ENCODE measurements at regions not wholly inside any gene's neighbourhood (a gene's known extent, or its start where the extent isn't known, plus 50 kb on each side); places are given as distances from the start of the nearest gene placed in this dataset.

GRCh38 chr5:162550236-162550635, 482.7 kb downstream of the GABRG2 start:
- no peak for TF ChIP-seq CTCF (IDR thresholded peaks at IDR 0.05; ENCODE audit: insufficient read depth, low read length, poor library complexity, severe bottlenecking)
- TF ChIP-seq EZH2phosphoT487 (conservative IDR thresholded peaks at IDR 0.05; ENCODE audit: low read length): no peak
- no peaks in the 10 kb centered on the region for H3K9me3 ChIP-seq (ENCODE audit: insufficient read depth, low read length)
- no peak overlapping the region for H2AFZ ChIP-seq (ENCODE audit: low read depth, low read length, severe bottlenecking)

DNA sequence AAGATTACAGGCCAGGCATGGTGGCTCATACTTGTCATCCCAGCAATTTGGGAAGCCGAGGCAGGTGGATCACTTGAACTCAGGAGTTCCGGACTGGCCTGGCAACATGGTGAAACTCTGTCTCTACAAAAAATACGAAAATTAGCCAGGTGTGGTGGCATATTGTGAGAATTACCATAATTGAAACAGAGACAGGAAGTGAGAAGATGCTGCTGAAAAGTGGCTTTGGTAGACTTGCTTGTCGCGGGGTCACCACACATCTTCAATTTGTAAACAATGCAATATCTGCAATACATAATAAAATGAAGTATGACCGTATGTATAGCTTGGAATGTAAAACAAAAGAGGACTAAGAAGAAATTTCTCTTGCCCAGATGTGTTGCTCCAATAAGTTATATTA, 490.5 kb downstream of the GABRG2 start:
- no peaks in the 10 kb centered on the region for H3K36me3 ChIP-seq (ENCODE audit: low read length)
- no peaks in the 10 kb centered on the region for H3K9me3 ChIP-seq (ENCODE audit: insufficient read depth, low read length)
- H3K9ac ChIP-seq (ENCODE audit: low read length): no peak overlapping the region
- no peak overlapping the region for H3K4me2 ChIP-seq (ENCODE audit: low read depth, low read length, poor library complexity, severe bottlenecking)
- H4K20me1 ChIP-seq (ENCODE audit: low read depth, low read length): no peaks in the 10 kb centered on the region
- H3K79me2 ChIP-seq (ENCODE audit: insufficient read depth, low read length): no peaks in the 10 kb centered on the region
- H3K27me3 ChIP-seq (ENCODE audit: low read length): no peaks in the 10 kb centered on the region
- H3K27ac ChIP-seq (ENCODE audit: low read depth, low read length): no peak overlapping the region
- H3K9me2 ChIP-seq (replicated peaks; ENCODE audit: insufficient read depth, low read length): no peaks in the 10 kb centered on the region
- TF ChIP-seq CTCF (IDR thresholded peaks at IDR 0.05; ENCODE audit: insufficient read depth, low read length, poor library complexity, severe bottlenecking) (no peak), EZH2phosphoT487 (conservative IDR thresholded peaks at IDR 0.05; ENCODE audit: low read length) (no peak)
- no peaks in the 10 kb centered on the region for H3F3A ChIP-seq (ENCODE audit: insufficient read depth)
- H2AFZ ChIP-seq (ENCODE audit: low read depth, low read length, severe bottlenecking): no peak overlapping the region
- H3K4me3 ChIP-seq (ENCODE audit: insufficient read depth, low read length, poor library complexity, severe bottlenecking): no peak overlapping the region

More at GRCh38 chr5:162550236-162550635, 482.7 kb downstream of the GABRG2 start:
- Histone ChIP-seq H3K79me2 (ENCODE audit: insufficient read depth, low read length) (no peaks in the 10 kb centered on the region), H3K9me2 (replicated peaks; ENCODE audit: insufficient read depth, low read length) (no peaks in the 10 kb centered on the region), H3K27me3 (ENCODE audit: low read length) (no peaks in the 10 kb centered on the region), H4K20me1 (ENCODE audit: low read depth, low read length) (no peaks in the 10 kb centered on the region), H3K4me3 (ENCODE audit: insufficient read depth, low read length, poor library complexity, severe bottlenecking) (no peak overlapping the region), H3K4me2 (ENCODE audit: low read depth, low read length, poor library complexity, severe bottlenecking) (no peak overlapping the region), H3K36me3 (ENCODE audit: low read length) (no peaks in the 10 kb centered on the region), H3K9ac (ENCODE audit: low read length) (no peak overlapping the region), H3K27ac (ENCODE audit: low read depth, low read length) (no peak overlapping the region), H3F3A (ENCODE audit: insufficient read depth) (no peaks in the 10 kb centered on the region)

- Histone ChIP-seq H3K9ac (ENCODE audit: low read length) (no peak overlapping the region), H3K9me2 (replicated peaks; ENCODE audit: insufficient read depth, low read length) (no peaks in the 10 kb centered on the region)
These were observed 500.1 kb downstream of the GABRG2 start for GRCh38 chr5:162567644-162568043.

More at GRCh38 chr5:162567644-162568043, 500.1 kb downstream of the GABRG2 start:
- Histone ChIP-seq H3F3A (ENCODE audit: insufficient read depth) (no peaks in the 10 kb centered on the region), H3K4me3 (ENCODE audit: insufficient read depth, low read length, poor library complexity, severe bottlenecking) (no peak overlapping the region), H4K20me1 (ENCODE audit: low read depth, low read length) (no peaks in the 10 kb centered on the region), H2AFZ (ENCODE audit: low read depth, low read length, severe bottlenecking) (no peak overlapping the region), H3K9me3 (ENCODE audit: insufficient read depth, low read length) (no peaks in the 10 kb centered on the region), H3K36me3 (ENCODE audit: low read length) (no peaks in the 10 kb centered on the region), H3K4me2 (ENCODE audit: low read depth, low read length, poor library complexity, severe bottlenecking) (no peak overlapping the region), H3K27ac (ENCODE audit: low read depth, low read length) (no peak overlapping the region), H3K79me2 (ENCODE audit: insufficient read depth, low read length) (no peaks in the 10 kb centered on the region), H3K27me3 (ENCODE audit: low read length) (no peaks in the 10 kb centered on the region)
- TF ChIP-seq EZH2phosphoT487 (conservative IDR thresholded peaks at IDR 0.05; ENCODE audit: low read length) (no peak), CTCF (IDR thresholded peaks at IDR 0.05; ENCODE audit: insufficient read depth, low read length, poor library complexity, severe bottlenecking) (no peak)

Data from SU-DHL-6 (cell line).